ENCODE measurements at regions not wholly inside any gene's neighbourhood (a gene's known extent, or its start where the extent isn't known, plus 50 kb on each side); places are given as distances from the start of the nearest gene placed in this dataset.

DNA sequence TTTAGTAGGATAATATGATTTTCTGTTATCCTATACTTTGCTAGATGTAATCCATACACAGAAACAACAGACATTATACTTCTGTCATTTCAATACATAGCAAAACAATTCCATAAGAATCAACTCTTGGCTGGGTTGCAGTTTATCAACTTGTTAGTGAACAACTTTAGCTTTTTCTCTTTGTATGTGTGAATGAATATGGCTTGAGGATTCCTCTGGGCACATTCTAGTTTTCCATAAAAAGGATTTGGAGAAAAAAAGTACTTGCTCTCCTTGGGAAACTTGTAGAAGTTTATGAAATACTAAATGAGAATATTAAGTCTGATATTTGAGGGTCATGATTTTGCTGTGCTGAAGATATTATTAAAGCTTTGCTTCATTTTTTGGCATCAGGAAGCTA lies 210.7 kb upstream of the GIMD1 start:
- FAIRE-seq (no peak), ATAC-seq (no peak), DNase-seq (ENCODE audit: extremely low read depth in 1 of 4, low spot score in 3 of 4) (no peak)
- H3K9me3 ChIP-seq (replicated peaks; ENCODE audit: control insufficient read depth, insufficient read depth, low read depth, low read length), result no peaks in the 10 kb centered on the region; the same call in 1 of the 2 replicates
- H4K20me1 ChIP-seq (replicated peaks; ENCODE audit: control insufficient read depth, insufficient read depth, low read length), result no peaks in the 10 kb centered on the region
- ChIA-PET POLR2A (no interaction called here), CTCF (ENCODE audit: low intra/inter-chr PET ratio) (no interaction called here)
- H3K4me3 ChIP-seq, result no peak overlapping the region
- in situ Hi-C loops (cut with MboI), result no loop called here
- TF ChIP-seq ETV1 (tag; conservative IDR thresholded peaks at IDR 0.05; ENCODE audit: low read depth), result no peak
- TF ChIP-seq PPARD (CRISPR knock-in tag; IDR thresholded peaks at IDR 0.05), result no peak
- TF ChIP-seq, protein P1, sequence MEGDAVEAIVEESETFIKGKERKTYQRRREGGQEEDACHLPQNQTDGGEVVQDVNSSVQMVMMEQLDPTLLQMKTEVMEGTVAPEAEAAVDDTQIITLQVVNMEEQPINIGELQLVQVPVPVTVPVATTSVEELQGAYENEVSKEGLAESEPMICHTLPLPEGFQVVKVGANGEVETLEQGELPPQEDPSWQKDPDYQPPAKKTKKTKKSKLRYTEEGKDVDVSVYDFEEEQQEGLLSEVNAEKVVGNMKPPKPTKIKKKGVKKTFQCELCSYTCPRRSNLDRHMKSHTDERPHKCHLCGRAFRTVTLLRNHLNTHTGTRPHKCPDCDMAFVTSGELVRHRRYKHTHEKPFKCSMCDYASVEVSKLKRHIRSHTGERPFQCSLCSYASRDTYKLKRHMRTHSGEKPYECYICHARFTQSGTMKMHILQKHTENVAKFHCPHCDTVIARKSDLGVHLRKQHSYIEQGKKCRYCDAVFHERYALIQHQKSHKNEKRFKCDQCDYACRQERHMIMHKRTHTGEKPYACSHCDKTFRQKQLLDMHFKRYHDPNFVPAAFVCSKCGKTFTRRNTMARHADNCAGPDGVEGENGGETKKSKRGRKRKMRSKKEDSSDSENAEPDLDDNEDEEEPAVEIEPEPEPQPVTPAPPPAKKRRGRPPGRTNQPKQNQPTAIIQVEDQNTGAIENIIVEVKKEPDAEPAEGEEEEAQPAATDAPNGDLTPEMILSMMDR (IDR thresholded peaks at IDR 0.05 in 2 of 3, conservative IDR thresholded peaks at IDR 0.05 in 1 of 3; ENCODE audit: insufficient read depth in 2 of 3, low read depth in 1 of 3, low read length in 3 of 3), result no peak
- TF ChIP-seq ZC3H4 (CRISPR knock-in tag; IDR thresholded peaks at IDR 0.05; ENCODE audit: borderline replicate concordance), result no peak
- H3K9ac ChIP-seq (ENCODE audit: insufficient read depth in 1 of 2, low read depth in 2 of 2, low read length in 2 of 2), result no peak overlapping the region
- no peaks in the 10 kb centered on the region for H3K36me3 ChIP-seq (ENCODE audit: control insufficient read depth, insufficient read depth, low read length)
- H3K9me1 ChIP-seq (ENCODE audit: control insufficient read depth, insufficient read depth, low read length), result no peaks in the 10 kb centered on the region
- no peak overlapping the region for H3K27ac ChIP-seq (ENCODE audit: extremely low read depth, low read depth, low read length)
- H3K79me2 ChIP-seq (ENCODE audit: control insufficient read depth, insufficient read depth, low read length), result no peaks in the 10 kb centered on the region
- no peaks in the 10 kb centered on the region for H3K4me1 ChIP-seq (replicated peaks in 1 of 2; ENCODE audit: control insufficient read depth in 2 of 2, insufficient read depth in 2 of 2, low read length in 2 of 2)
- intact Hi-C loops (cut with micrococcal nuclease), result no loop called here
- H2AFZ ChIP-seq (ENCODE audit: low read depth, low read length), result no peak overlapping the region
- BruUV-seq (replicated peaks), result no TSS peak
- no peak overlapping the region for H3K4me2 ChIP-seq (ENCODE audit: insufficient read depth, low read length)
- no peaks in the 10 kb centered on the region for H3K27me3 ChIP-seq (ENCODE audit: control insufficient read depth in 2 of 2, insufficient read depth in 2 of 2, low read length in 2 of 2)
